Endothelial cell of umbilical vein (primary cell): ENCODE measurements at regions not wholly inside any gene's neighbourhood (a gene's known extent, or its start where the extent isn't known, plus 50 kb on each side); places are given as distances from the start of the nearest gene placed in this dataset.

ENCODE experiments used
- BruUV-seq: library from RNA; stranded (reverse); fragments of 400-500 nt; replicated peaks from 2 replicates; lab custom pipeline; 2021; lab: Mats Ljungman, UMichigan
- CTCF ChIA-PET: fragments of 300-600, 350-600 bp; sonication (Branson Sonifier 250); formaldehyde crosslinking; loops from one replicate; lab custom pipeline; 2021; ENCODE audit warnings: antibody characterized with exemption, inconsistent platforms; lab: Charles Lee
- POLR2A ChIA-PET: fragments of 300-600, 350-600 bp; sonication (Branson Sonifier 250); formaldehyde crosslinking; loops from one replicate; lab custom pipeline; 2021; ENCODE audit warnings: antibody characterized with exemption, inconsistent platforms; lab: Charles Lee
- DNase-seq: peaks from one replicate; pipeline ENCODE4 v3.0.0-alpha.2; 2011; ENCODE audit warnings: low read depth, low spot score
- FAIRE-seq: peaks from 2 replicates; lab custom pipeline; 2011; peaks lifted over from hg19 to GRCh38; lab: Jason Lieb, UNC
- H2AFZ ChIP-seq: 2 replicates; pipeline ENCODE4 v1.6.0; 2012; ENCODE audit warnings: low read depth, low read length, control low read depth, inconsistent platforms
- H3K27ac ChIP-seq: 2 replicates; pipeline ENCODE4 v1.5.1; 2011; ENCODE audit warnings: low read depth, mild to moderate bottlenecking, control low read depth, low read length, moderate library complexity; ENCODE audit not compliant: insufficient read depth
- H3K27me3 ChIP-seq, 2 experiments: 2 replicates each; pipeline versions ENCODE4 v1.6.0 to v1.6.1; 2011; ENCODE audit warnings: low read length in 2 of 2, mixed read lengths in 1 of 2; ENCODE audit not compliant: control insufficient read depth in 2 of 2, insufficient read depth in 2 of 2
- H3K36me3 ChIP-seq, 2 experiments: 2 replicates in 1 of 2; 3 replicates in 1 of 2; pipeline ENCODE4 v1.5.1; 2011; ENCODE audit warnings: low read length in 2 of 2, mild to moderate bottlenecking in 1 of 2, moderate library complexity in 1 of 2; ENCODE audit not compliant: control insufficient read depth in 2 of 2, insufficient read depth in 2 of 2; ENCODE audit errors: extremely low read depth in 1 of 2
- H3K4me1 ChIP-seq: 3 replicates; pipeline ENCODE4 v1.5.1; 2011; ENCODE audit warnings: mild to moderate bottlenecking, low read length; ENCODE audit not compliant: control insufficient read depth, insufficient read depth; ENCODE audit errors: extremely low read depth
- H3K4me2 ChIP-seq: 2 replicates; pipeline ENCODE4 v1.6.1; 2011; ENCODE audit warnings: low read length, control low read depth, mixed read lengths; ENCODE audit not compliant: insufficient read depth
- H3K4me3 ChIP-seq, 3 experiments: fragments of 200-600 bp in 1 of 3; sonication (generic), shearing (Covaris generic) in 1 of 3; replicated peaks in 1 of 3; 2 replicates each; pipeline ENCODE4 v1.5.1; 2011 to 2016; ENCODE audit warnings: control low read depth in 3 of 3, low read length in 3 of 3, mild to moderate bottlenecking in 2 of 3, inconsistent platforms in 1 of 3, low read depth in 1 of 3, moderate library complexity in 1 of 3; ENCODE audit not compliant: insufficient read depth in 1 of 3
- H3K79me2 ChIP-seq: 2 replicates; pipeline ENCODE4 v1.6.0; 2012; ENCODE audit warnings: low read length, inconsistent platforms; ENCODE audit not compliant: control insufficient read depth, insufficient read depth
- H3K9ac ChIP-seq: replicated peaks from 2 replicates; pipeline ENCODE3; 2011; ENCODE audit warnings: low read length, control low read depth; ENCODE audit not compliant: insufficient read depth; ENCODE audit errors: extremely low read depth
- H3K9me1 ChIP-seq: replicated peaks from 3 replicates; pipeline ENCODE4 v1.6.0; 2011; ENCODE audit warnings: mild to moderate bottlenecking, low read length; ENCODE audit not compliant: control insufficient read depth, insufficient read depth; ENCODE audit errors: extremely low read depth
- H3K9me3 ChIP-seq: replicated peaks from 2 replicates; pipeline ENCODE4 v1.5.1; 2012; ENCODE audit warnings: low read length, inconsistent platforms; ENCODE audit not compliant: control insufficient read depth, insufficient read depth
- H4K20me1 ChIP-seq: replicated peaks from 2 replicates; pipeline ENCODE3; 2011; ENCODE audit warnings: mild to moderate bottlenecking, low read length; ENCODE audit not compliant: control insufficient read depth, insufficient read depth; ENCODE audit errors: extremely low read depth
- EZH2 ChIP-seq: IDR thresholded peaks from 2 replicates; pipeline ENCODE4 v1.6.1; 2012; ENCODE audit warnings: borderline replicate concordance, low read depth, mild to moderate bottlenecking, moderate library complexity, low read length, inconsistent platforms; ENCODE audit not compliant: severe bottlenecking
- FOS ChIP-seq: IDR thresholded peaks from 2 replicates; pipeline ENCODE4 v1.6.1; 2011; ENCODE audit warnings: mild to moderate bottlenecking, low read length, moderate library complexity, borderline replicate concordance; ENCODE audit not compliant: insufficient read depth
- GATA2 ChIP-seq: IDR thresholded peaks from 2 replicates; pipeline ENCODE4 v1.7.0; 2011; ENCODE audit warnings: low read depth, mild to moderate bottlenecking, moderate library complexity, mixed read lengths, low read length; ENCODE audit not compliant: insufficient read length, insufficient read depth
- JUN ChIP-seq: IDR thresholded peaks from 2 replicates; pipeline ENCODE4 v1.6.1; 2011; ENCODE audit warnings: borderline replicate concordance, low read depth; ENCODE audit not compliant: insufficient read length, insufficient read depth
- MYC ChIP-seq: IDR thresholded peaks from one replicate; pipeline ENCODE4 v1.6.1; 2011; ENCODE audit warnings: mild to moderate bottlenecking, low read depth, low read length
- POLR2A ChIP-seq: IDR thresholded peaks from 2 replicates; pipeline ENCODE4 v1.6.1; 2012; ENCODE audit warnings: low read depth, mild to moderate bottlenecking, control low read depth, low read length
- POLR2AphosphoS5 ChIP-seq: IDR thresholded peaks from 2 replicates; pipeline ENCODE4 v1.6.1; 2012; ENCODE audit warnings: low read depth, mild to moderate bottlenecking, control low read depth, low read length, moderate library complexity; ENCODE audit not compliant: insufficient read depth
- dilution Hi-C: fragments of 300-500 bp; cut with MboI; formaldehyde crosslinking; loops from one replicate; pipeline ENCODE4 v1.15.0; 2019; ENCODE audit warnings: low sequenced_read_pairs; ENCODE audit not compliant: extremely low pct_ligation_motif_present
- intact Hi-C: fragments of 100-400 bp; cut with micrococcal nuclease; formaldehyde crosslinking; loops from one replicate; pipeline ENCODE4 v1.10.0; 2022
- TF ChIP-seq, protein P1 (sequence below): IDR thresholded peaks from 2 replicates; pipeline ENCODE4 v1.6.1; 2011; ENCODE audit not compliant: insufficient read depth, insufficient read length
- TF ChIP-seq, protein P2 (sequence below), 2 donors: IDR thresholded peaks; 1 replicate in 1 of 2; 2 replicates in 1 of 2; pipeline ENCODE4 v1.5.1; 2011; ENCODE audit warnings: low read length in 2 of 2, mild to moderate bottlenecking in 2 of 2, moderate library complexity in 2 of 2, control low read depth in 1 of 2, inconsistent platforms in 1 of 2, low read depth in 1 of 2; ENCODE audit not compliant: insufficient read depth in 1 of 2; ENCODE audit errors: extremely low read depth in 1 of 2

DNA sequence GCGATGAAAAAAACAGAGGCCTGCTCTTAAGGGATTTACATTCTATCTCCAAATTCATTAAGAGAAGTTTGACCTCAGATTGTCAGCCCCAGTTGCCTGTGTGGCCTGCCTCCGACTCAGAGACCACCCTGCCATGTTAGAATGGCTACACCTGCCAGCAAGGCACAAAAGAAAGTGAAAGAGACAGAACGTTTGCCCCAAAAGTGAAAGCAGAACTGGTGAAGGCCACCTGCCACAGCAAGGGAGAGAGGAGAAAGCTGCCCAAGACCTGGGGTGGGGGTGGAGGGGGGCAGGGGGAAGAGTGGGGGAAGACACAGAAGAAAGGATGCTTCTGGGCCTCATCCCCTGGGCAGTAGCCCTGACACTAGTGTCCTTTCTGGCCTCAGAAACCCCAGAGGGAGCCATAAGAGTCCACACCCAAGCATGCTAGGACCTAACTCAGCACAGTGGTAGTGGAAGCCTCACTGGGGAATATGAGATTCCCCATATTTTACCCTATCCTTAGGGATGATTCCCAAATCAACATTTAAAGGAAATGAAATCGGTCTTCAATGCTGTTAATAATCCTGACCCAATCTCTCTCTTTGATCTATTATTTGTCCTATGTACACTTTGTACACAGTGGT, 389.7 kb downstream of the TXNL1 start:
- H3K79me2 ChIP-seq = no peaks in the 10 kb centered on the region
- dilution Hi-C loops (no loop called here), intact Hi-C loops (no loop called here)
- CTCF ChIA-PET = no interaction called here
- H3K4me2 ChIP-seq = no peak overlapping the region
- H3K4me1 ChIP-seq = peaks cover 8% of the 10 kb centered on the region
- TF ChIP-seq POLR2AphosphoS5 (no peak), MYC (no peak), JUN (no peak), EZH2 (no peak), POLR2A (no peak), FOS (no peak), GATA2 (no peak)
- TF ChIP-seq, protein P1, sequence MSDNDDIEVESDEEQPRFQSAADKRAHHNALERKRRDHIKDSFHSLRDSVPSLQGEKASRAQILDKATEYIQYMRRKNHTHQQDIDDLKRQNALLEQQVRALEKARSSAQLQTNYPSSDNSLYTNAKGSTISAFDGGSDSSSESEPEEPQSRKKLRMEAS = no peak
- TF ChIP-seq, protein P2, sequence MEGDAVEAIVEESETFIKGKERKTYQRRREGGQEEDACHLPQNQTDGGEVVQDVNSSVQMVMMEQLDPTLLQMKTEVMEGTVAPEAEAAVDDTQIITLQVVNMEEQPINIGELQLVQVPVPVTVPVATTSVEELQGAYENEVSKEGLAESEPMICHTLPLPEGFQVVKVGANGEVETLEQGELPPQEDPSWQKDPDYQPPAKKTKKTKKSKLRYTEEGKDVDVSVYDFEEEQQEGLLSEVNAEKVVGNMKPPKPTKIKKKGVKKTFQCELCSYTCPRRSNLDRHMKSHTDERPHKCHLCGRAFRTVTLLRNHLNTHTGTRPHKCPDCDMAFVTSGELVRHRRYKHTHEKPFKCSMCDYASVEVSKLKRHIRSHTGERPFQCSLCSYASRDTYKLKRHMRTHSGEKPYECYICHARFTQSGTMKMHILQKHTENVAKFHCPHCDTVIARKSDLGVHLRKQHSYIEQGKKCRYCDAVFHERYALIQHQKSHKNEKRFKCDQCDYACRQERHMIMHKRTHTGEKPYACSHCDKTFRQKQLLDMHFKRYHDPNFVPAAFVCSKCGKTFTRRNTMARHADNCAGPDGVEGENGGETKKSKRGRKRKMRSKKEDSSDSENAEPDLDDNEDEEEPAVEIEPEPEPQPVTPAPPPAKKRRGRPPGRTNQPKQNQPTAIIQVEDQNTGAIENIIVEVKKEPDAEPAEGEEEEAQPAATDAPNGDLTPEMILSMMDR (IDR thresholded peaks at IDR 0.05; ENCODE audit: extremely low read depth in 1 of 2, insufficient read depth in 1 of 2, low read depth in 1 of 2, low read length in 2 of 2) = no peak
- no peak overlapping the region for H3K9ac ChIP-seq
- H4K20me1 ChIP-seq = no peaks in the 10 kb centered on the region
- H3K4me3 ChIP-seq = no peak overlapping the region
- H3K27ac ChIP-seq = no peak overlapping the region
- no TSS peak for BruUV-seq
- H3K9me1 ChIP-seq = no peaks in the 10 kb centered on the region
- no peak overlapping the region for H2AFZ ChIP-seq
- no peaks in the 10 kb centered on the region for H3K9me3 ChIP-seq
- no peaks in the 10 kb centered on the region for H3K36me3 ChIP-seq
- POLR2A ChIA-PET = no interaction called here
- DNase-seq = no peak
- FAIRE-seq = no peak
- no peaks in the 10 kb centered on the region for H3K27me3 ChIP-seq
